ENCODE measurements at regions not wholly inside any gene's neighbourhood (a gene's known extent, or its start where the extent isn't known, plus 50 kb on each side); places are given as distances from the start of the nearest gene placed in this dataset.
A peak's percentile ranks its signal among the peaks of the same experiment; 100 is the strongest.
"Not testable (repeated sequence)": the region's sequence is repeated elsewhere in the genome, so short reads cannot be mapped to it uniquely, and the experiment has no call there.

DNA sequence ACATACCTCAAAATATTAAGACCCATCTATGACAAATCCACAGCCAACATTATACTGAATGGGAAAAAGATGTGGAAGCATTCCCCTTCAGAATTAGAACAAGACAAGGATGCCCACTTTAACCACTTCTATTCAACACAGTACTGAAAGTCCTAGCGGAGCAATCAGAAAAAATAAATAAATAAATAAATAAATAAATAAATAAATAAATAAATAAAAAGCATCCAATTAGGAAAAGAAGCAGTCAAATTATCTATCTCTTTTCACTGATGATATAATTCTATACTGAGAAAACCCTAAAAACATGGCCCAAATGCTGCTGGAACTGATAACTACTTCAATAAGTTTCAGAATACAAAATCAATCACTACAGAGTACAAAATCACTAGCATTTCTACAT lies 67.5 kb downstream of the PRR32 start:
- DNase-seq: no peak

DNA sequence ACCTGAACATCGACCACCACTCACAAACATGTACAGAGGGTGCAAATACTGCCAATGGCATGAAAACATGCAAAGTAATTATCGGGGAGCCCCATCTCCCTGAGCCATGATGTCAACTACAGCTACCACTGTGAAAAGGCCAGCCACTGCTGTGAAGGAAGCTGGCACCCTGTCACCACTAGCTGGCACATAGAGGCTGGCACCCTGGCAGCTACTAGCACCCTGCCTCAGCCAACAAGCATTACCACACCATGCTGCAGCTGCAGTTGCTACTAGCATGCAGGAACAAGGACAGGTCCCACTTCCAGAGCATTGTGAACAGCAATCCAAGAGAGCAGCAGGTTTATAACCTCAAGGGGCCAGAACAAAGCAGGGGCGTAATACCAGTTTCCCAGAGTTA lies 81.4 kb downstream of the PRR32 start:
- peak; percentile 2 for DNase-seq

DNA sequence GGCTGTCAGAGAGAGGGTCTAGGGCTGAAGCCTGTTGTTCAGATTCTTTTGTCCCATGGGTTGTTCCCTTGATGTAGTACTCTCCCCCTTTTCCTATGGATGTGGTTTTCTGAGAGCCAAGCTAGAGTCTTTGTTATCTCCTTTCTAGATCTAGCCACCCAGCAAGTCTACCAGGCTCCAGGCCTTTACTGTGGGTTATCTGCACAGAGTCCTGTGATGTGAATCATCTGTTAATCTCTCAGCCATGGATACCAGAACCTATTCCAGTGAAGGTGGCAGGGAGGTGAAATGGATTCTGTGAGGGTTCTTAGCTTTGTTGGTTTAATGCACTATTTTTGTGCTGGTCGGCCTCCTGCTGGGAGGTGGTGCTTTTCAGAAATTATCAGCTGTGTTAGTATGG lies 109.5 kb downstream of the PRR32 start:
- DNase-seq: no peak

DNA sequence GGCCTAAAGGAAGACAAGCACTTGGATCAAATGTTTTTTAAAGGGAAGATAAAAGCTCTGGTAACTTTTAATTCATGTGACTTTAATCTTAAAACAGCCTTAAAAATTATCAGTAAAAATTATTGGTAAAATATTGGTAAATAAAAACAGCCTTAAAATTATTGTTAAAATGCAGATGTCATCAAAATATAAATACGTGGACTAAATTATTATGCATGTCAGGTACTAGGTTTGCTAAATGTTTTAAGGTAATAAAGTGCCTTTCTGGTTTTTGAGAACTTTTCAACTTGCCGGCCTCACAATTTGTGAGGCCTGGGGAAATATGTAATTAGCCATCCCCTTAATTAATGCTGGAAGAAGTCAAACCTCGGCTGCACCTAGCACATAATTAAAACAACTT lies 147.7 kb downstream of the PRR32 start:
- no peak for DNase-seq

DNA sequence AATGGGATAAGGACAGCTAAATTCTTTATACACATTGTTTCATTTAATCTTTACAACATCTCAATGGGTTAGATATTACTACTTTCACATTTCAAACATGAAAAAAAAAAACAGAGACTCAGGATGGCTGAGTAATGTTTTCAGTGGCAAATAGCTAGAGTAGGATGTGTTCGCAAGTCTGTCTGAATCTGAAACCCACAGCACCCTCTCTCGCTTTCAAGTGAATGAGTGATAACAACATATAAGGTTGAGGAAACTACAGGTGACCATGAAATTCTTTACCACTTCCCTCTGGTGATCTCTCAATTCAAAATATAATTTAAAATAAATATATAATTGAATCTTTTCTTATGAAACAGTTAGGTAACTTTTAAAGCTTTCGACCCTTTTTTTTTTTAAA lies 162.6 kb downstream of the PRR32 start:
- DNase-seq: no peak

DNA sequence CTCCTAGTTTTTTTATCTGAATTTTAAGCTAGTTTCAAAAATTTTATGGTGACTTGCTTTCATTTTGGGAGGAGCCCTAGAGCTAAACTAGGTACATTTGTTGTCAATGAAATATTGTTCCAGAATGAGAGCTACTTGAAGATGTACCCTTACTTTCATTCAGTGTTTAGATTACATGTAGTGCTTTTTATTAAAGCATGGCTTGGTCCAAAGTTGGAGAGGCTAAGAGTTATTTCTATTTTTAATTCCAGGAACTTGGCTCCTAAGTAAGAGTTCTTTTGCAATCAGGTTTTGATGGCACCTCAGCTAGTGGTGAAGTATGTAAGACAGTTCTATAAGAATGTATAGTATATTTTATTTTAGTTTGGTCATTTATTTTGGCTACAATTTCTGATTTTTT lies 165.5 kb downstream of the PRR32 start:
- DNase-seq: no peak

DNA sequence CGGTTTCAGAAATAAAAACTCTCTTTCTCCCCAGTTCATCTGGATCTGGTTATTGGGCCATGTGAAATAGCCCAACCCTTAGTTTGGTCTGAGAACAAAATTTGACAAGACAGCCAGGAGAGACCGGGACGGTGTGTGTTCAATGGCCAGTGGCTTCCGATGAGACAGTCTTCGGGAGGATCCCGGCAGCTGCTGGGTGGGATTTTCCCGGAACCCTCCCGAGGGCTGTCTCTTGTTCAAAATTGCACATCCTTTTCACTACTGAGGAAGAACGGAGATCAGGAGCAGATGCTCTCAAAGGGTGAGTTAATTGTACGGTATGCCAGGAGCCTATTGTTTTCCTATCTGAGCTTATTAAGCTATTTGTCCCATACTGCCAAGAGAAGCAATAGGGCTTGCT lies 166.5 kb downstream of the PRR32 start:
- DNase-seq: no peak

DNA sequence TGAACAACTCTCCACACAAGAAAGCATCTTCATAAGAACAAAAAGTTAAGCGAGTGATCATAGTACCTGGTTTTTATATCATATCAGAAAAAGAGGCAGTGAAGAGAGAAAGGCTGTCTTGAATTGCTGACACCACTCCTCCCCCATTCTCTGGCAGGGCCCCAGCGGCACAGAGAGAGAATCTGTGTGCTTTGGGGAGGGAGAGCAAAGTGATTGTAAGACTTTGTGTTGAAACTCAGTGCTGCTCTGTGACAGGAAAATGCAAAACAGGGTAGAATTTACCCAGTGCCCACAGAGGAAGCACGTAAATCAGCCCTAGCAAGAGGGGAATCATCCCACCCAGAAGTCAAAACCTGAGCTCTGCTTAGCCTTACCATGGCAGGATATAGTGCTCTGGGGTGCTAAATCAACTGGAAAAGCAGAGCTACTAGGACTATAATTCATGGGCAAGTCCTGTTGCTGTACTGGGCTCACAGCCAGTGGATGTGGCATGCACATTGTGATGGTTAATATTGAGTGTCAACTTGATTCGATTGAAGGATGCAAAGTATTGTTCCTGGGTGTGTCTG lies 174.6 kb downstream of the PRR32 start:
- no peak for DNase-seq

DNA sequence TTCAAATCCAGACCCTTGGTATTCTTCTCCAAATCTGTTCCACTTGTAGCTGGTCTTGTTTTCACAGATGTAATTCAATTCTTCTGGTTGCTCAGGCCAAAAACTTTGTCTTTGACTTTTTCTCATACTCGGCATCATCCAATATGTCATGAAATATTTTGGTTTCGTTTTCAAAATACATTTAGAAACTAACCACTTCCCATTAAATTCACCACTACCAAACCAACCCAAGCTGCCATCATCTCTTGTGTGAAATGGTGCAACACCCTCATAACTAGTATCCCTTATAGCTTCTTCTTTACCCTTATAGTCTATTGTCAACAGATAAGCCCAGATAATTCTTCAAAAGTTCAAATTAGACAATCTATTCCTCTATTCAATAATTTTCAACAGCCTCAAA lies 192.1 kb downstream of the PRR32 start:
- DNase-seq: no peak

DNA sequence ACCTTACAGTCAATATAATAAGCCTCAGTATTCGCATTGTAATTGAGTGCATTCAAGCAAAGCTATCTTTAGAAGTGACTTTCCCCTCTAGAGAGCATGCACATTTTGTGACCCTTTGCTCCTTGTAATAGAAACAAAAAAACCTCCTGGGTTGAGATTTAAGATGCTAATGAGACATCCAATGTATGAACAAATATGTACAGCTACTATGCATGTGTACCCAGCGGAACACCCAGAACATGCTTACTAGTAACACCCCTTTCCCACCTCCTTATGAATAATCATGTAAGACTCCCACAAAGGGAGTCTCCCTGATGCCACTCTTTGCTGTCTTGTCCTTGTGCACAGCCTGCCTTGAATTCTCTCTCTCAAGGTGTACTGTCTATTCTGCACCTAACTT lies 205.5 kb downstream of the PRR32 start:
- no peak for DNase-seq

DNA sequence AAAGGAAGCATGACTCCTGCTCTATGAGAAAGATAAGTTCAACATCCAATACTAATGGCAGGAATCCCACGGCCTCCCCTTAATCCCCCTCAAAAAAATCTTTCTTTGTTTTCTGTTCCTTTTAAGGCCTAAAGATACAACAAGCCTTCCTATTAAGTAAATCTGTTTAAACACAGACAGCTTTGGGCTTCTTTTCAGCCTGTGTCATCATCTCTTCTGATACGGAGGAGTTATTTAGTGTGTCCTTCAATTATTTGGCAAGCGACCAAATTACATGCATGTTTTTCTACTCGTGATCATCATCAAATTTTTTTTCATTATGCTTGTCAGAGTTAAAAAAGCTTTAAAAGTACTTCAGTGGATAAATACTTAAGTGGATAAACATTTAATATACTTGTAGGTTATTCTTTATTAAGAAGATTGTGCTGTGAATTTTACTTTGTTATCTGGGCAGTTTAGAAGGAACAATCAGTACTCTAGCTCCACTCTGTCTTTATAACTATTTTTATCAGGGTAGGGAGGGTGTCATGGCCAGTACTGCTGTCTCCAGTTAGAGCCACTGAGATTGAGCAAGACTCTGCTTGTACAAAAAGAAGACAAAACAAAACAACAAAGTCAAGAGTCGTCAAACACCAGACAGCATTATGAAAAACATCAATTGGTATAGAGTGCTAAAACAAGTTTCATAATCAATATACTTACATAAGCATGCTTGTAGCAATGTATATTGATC lies 210.7 kb downstream of the PRR32 start:
- DNase-seq: no peak

DNA sequence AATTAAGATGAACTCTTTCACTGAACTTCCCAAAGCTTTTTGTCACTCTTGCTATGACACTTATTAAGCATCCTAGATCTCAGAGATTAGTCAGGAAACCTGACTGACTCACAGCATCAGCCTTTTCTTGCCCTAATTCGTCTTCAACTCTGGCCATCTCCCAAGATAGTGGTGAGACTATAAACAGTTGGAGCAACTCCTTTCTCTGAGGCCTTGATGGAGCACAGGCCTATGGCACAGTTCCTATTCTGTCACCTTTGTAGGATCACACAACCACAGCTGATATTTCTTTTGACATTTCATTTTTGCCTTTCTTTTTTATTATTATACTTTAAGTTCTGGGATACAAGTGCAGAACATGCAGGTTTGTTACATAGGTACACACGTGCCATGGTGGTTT lies 217.6 kb downstream of the PRR32 start:
- no peak for DNase-seq

DNA sequence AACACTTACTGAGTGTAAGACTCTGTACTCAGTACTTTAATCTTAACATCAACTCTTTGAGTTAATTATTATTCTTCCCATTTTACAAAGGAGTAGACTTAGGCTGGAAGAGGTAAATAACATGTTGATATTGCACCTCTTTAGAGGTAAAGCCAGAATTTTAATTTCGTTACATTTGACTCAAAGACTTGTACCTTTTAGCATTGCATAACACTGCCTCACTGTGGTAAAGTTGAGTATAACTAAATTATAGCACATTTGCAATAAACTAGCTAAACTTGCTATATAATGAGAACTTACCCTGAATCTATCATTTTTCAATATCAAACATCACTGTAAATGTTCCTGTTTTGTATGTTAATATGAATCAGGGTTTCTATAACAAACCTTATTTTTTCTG lies 218.5 kb downstream of the PRR32 start:
- no peak for DNase-seq

DNA sequence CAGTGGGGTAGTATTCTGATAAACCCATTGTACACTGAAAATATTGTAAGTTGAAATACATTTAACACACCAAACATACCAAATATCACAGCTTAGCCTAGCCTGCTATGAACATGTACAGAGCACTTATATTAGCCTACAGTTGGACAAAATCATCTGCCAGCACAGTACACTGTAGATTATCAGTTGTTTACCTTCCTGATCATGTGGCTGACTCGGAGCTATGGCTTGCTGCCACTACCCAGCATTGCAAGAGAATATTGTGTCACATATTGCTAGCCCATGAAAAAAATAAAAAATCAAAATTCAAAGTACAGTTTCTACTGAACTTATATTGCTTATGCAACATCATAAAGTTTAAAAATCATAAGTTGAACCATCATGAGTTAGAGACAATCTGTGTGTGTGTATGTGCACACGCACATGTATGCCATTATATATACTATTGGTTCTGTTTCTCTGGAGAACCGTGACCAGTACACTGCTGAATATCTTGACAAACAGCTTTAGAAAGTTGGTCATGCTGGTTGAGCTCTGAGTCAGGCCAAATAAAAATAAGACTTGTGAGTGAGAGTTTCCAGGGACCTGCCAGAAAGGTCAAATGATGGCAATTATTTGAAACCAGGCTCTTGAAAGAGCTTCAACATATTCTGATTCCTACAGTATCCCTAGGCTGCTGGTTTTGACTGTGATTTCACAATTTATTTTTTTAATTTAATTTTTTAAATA lies 238.5 kb downstream of the PRR32 start:
- DNase-seq: no peak

DNA sequence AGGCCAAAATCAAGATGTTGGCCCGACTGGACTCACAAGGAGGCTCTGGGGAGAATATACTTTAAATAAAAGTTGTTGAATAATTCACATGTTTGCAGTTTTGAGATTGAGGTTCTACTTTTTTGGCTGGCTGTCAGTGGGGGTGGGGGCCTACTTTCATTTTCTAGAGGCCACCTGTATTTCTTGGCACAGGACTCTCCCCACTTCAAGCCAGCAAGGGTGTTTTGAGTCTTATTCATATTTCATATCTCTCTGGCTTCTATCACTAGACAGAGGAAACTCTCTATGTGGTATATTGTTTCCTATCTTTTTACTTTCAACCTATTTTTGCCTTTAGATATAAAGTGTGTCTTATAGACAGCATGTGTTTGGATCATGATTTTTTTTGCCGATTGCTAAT lies 266.4 kb downstream of the PRR32 start:
- peak; percentile 8 for DNase-seq

DNA sequence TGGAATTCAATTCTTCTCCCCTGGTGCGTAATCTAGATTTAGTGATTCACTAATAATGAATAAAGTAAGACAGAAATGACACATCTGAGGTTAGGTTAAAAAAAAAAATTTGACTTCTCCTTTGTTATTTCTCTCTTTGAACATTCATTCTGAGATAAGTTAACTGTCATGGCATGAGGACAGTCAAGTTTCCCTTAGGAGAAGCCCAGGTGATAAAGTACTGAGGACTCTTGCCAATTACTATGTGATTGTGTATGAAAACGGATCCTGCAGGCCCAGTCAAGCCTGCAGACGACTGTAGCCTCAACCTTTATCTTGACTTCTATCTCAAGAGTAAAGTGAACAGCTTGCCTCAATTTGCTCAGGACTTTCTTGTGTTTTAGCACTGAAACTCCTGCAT lies 293.2 kb downstream of the PRR32 start:
- DNase-seq: no peak

DNA sequence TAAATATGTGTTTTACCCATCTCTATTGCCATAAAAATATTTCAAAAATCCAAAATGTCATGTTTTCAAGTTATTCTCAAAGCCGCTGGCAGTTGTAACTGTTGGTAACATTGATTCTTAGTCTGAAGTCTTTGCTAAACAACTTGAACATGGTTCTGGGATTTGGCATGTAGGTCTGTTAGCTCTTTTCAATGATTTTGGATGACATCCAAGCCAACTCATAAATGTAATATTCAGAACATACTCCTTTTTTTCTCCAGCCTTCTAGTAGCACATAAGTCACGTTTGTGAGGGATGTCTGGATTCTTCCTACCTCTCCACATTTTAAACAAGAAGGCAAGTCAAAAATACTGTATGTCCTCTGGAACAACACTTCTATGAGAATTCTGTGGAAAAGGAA lies 305.3 kb downstream of the PRR32 start:
- DNase-seq: no peak

DNA sequence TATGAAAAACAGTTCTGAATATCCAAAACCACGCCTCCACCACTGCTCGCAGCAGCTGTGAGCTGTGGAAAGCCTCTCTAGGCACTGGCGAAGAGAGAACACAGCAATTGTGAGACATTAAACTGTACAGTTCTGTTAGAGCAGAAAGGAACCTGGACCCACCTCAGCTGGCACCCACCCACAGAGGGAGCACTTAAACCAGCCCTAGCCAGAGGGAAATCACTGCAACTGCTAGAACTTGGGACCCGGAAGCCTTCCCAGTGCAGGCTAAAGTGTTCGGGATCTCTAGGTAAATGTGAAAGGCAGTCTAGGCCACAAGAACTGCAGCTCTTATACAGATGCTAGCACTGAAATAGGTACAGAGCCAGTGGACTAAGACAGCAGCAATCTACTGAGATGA lies 308.8 kb downstream of the PRR32 start:
- no peak for DNase-seq

DNA sequence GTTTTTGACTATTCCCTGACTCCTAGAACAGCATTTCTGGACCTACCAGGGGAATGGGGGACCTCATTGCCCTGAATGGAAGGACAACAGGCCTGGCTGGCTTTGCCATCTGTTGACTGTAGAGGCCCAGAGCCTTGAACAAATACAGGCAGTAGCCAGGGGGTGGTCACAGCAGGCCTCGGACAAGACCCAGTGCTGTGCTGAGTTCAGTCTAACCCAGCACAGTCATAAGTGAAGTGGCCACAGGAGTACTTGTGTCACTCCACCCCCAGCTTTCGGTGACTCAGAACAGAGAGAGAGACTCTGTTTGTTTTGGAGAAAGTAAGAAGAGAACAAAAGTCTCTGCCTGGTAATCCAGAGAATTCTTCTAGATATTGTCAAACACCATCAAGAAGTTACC lies 310.0 kb downstream of the PRR32 start:
- no peak for DNase-seq

DNA sequence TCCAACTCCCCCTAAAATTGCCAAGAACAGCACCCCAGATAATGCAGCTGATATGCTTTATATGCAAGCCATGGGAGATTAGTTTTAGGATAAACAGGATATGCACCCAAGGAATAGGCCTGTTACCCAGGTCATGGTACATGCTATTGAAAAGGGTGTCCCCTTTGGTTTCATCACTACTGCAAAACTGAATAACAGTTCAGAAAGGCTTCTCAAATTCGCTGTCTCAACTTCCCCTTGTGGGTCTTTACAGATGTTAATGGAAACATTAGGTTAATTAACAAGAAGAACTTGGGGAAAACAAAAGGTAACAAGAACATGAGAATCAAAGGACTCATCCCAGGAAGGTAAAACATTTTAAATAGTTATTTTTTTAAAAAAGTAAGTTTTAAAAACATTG lies 318.7 kb downstream of the PRR32 start:
- no peak for DNase-seq

DNA sequence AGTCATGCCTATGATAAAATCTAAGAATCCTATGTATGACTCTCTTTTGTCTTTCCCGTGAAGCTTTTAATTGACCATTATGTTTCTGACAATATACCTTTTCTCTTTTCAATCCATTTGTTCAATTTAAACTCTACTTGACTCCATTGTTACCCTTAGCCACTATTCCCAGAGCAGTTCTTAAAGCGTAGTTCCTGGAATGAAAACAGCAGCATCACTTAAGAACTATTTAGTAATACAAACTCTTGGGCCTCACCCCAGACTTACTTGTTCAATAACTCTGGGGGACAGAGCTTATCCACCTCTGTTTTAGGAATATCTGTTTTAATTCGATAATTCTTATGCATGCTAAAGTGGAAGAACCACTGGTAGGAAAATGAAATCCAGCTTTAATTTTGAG lies 358.4 kb downstream of the PRR32 start:
- no peak for DNase-seq

DNA sequence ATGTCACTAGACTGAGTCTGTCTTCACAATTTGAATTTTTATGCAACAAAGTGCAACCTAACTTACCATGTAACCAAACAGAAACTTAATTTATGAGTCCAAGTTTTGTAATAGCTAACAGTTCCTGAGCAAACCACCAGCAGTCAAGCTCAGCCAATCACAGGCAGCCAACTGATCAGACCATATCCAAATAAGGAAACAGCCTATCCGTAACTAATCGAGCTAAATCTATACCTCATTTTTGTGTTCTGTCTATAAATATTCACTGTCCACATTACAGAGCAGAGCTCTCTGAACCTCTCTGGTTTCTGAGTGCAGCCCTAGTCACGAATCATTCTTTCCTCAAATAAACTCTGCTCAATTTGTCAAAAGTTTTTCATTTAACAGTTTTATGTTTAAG lies 367.6 kb downstream of the PRR32 start:
- no peak for DNase-seq

DNA sequence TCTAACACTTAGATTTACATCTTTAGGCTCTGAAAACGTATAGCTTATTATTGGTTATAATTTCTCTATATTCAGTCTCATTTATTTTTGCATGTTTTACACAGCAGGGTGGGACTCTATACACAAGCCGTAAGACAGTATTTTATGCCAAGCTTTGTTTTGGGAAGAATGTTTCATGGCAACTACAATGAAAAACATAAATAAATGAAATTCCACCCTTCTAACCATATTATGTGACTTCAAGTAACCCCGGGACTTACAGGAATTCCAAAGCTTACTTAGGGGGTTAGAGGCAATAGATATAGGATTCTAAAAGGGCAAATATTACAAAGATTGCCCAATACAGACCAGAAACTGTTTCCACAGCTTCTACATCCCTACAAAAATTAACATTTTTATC lies 370.9 kb downstream of the PRR32 start:
- no peak for DNase-seq

DNA sequence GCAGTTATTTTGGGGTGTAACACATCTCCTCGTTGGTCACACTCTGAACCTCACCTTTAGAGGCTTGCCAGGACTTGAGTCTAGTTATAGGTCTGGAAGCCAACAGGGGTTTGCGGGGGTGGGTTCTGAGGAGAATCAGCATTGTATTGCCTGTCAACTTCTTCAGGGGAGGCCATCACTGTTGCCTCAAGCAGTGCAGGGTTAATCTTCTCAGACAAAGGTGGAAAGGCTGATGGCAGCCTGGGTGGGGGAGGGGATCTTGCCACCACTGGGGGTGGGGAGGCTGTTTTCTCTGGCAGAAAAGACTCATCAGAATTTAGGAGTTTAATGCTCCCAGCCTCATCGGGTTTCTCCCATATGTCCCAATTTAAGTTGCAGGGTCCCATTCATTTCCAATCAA lies 387.8 kb downstream of the PRR32 start:
- DNase-seq: no peak

DNA sequence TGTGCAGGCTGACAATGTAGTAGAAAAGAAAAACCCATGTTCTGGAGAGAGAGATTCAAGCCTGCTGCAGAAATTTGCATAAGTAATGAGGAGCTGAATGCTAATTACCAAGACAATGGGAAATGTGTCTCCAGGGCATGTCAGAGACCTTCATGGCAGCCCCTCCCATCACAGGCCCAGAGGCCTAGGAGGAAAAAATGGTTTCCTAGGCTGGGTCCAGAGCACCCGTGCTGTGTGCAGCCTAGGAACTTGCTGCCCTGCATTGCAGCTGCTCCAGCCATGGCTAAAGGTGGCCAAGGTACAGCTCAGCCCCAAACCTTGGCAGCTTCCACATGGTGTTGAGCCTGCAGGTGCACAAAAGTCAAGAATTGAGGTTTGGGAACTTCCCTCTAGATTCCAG lies 402.3 kb downstream of the PRR32 start:
- DNase-seq: not testable (repeated sequence)

Measured in NCI-H2029 treated with DMSO at 0.1 percent for 48 hours (cell line).